ENCODE measurements at regions not wholly inside any gene's neighbourhood (a gene's known extent, or its start where the extent isn't known, plus 50 kb on each side); places are given as distances from the start of the nearest gene placed in this dataset.

DNA sequence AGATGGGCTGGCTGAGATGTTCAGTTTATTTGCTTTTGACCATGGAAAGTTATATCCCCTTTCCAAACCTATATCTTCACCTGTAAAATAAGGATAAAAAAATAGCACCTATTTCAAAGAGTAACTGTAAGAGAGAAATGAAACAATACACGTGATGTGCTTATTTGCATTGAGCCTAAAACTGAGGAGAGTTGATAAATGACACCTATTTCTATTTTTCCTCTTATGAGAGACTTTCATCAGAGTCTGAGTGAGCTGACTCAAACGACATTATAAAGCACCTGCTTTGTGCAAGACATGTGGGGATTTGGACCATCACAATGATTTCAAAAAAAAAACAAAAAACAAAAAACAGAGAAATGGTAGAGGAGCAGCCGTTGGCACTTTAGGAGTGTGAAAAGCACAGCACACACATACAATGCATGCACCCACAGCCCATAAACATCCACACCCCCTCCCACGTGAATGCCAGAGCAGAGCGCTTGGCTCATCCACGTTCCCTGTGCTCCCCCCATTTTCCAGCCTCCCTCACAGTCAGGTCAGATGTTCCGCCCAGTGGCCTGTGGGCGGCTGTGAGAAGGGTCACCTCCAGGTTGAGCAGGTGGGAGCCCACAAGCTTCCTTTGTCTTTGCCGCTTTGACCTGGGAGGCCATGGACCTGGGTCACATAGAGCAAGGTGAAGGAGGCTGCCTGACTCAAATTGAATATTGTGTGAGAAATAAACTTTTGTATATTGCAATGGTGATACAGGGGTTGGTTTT, 253.2 kb upstream of the ZNF32 start:
- TF ChIP-seq RAD21 (IDR thresholded peaks at IDR 0.05): no peak
- no peak for TF ChIP-seq TAF1 (conservative IDR thresholded peaks at IDR 0.05)
- TF ChIP-seq YY1 (IDR thresholded peaks at IDR 0.05): no peak
- TF ChIP-seq, protein P1, sequence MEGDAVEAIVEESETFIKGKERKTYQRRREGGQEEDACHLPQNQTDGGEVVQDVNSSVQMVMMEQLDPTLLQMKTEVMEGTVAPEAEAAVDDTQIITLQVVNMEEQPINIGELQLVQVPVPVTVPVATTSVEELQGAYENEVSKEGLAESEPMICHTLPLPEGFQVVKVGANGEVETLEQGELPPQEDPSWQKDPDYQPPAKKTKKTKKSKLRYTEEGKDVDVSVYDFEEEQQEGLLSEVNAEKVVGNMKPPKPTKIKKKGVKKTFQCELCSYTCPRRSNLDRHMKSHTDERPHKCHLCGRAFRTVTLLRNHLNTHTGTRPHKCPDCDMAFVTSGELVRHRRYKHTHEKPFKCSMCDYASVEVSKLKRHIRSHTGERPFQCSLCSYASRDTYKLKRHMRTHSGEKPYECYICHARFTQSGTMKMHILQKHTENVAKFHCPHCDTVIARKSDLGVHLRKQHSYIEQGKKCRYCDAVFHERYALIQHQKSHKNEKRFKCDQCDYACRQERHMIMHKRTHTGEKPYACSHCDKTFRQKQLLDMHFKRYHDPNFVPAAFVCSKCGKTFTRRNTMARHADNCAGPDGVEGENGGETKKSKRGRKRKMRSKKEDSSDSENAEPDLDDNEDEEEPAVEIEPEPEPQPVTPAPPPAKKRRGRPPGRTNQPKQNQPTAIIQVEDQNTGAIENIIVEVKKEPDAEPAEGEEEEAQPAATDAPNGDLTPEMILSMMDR (IDR thresholded peaks at IDR 0.05; ENCODE audit: low read depth, low read length, missing input control): no peak
- no peak for TF ChIP-seq RXRA (IDR thresholded peaks at IDR 0.05)
- TF ChIP-seq, protein P2, sequence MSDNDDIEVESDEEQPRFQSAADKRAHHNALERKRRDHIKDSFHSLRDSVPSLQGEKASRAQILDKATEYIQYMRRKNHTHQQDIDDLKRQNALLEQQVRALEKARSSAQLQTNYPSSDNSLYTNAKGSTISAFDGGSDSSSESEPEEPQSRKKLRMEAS (IDR thresholded peaks at IDR 0.05): no peak
- TF ChIP-seq JUND (IDR thresholded peaks at IDR 0.05): no peak
- TF ChIP-seq GABPA (IDR thresholded peaks at IDR 0.05 in 1 of 2, conservative IDR thresholded peaks at IDR 0.05 in 1 of 2): no peak
- TF ChIP-seq, protein P3, sequence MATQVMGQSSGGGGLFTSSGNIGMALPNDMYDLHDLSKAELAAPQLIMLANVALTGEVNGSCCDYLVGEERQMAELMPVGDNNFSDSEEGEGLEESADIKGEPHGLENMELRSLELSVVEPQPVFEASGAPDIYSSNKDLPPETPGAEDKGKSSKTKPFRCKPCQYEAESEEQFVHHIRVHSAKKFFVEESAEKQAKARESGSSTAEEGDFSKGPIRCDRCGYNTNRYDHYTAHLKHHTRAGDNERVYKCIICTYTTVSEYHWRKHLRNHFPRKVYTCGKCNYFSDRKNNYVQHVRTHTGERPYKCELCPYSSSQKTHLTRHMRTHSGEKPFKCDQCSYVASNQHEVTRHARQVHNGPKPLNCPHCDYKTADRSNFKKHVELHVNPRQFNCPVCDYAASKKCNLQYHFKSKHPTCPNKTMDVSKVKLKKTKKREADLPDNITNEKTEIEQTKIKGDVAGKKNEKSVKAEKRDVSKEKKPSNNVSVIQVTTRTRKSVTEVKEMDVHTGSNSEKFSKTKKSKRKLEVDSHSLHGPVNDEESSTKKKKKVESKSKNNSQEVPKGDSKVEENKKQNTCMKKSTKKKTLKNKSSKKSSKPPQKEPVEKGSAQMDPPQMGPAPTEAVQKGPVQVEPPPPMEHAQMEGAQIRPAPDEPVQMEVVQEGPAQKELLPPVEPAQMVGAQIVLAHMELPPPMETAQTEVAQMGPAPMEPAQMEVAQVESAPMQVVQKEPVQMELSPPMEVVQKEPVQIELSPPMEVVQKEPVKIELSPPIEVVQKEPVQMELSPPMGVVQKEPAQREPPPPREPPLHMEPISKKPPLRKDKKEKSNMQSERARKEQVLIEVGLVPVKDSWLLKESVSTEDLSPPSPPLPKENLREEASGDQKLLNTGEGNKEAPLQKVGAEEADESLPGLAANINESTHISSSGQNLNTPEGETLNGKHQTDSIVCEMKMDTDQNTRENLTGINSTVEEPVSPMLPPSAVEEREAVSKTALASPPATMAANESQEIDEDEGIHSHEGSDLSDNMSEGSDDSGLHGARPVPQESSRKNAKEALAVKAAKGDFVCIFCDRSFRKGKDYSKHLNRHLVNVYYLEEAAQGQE (IDR thresholded peaks at IDR 0.05): no peak
- no peak for TF ChIP-seq EGR1 (IDR thresholded peaks at IDR 0.05; ENCODE audit: low read depth in 2 of 2)
- TF ChIP-seq HNF4A (conservative IDR thresholded peaks at IDR 0.05): no peak
- TF ChIP-seq, protein P4, sequence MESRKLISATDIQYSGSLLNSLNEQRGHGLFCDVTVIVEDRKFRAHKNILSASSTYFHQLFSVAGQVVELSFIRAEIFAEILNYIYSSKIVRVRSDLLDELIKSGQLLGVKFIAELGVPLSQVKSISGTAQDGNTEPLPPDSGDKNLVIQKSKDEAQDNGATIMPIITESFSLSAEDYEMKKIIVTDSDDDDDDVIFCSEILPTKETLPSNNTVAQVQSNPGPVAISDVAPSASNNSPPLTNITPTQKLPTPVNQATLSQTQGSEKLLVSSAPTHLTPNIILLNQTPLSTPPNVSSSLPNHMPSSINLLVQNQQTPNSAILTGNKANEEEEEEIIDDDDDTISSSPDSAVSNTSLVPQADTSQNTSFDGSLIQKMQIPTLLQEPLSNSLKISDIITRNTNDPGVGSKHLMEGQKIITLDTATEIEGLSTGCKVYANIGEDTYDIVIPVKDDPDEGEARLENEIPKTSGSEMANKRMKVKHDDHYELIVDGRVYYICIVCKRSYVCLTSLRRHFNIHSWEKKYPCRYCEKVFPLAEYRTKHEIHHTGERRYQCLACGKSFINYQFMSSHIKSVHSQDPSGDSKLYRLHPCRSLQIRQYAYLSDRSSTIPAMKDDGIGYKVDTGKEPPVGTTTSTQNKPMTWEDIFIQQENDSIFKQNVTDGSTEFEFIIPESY (IDR thresholded peaks at IDR 0.05): no peak
- TF ChIP-seq, protein P5, sequence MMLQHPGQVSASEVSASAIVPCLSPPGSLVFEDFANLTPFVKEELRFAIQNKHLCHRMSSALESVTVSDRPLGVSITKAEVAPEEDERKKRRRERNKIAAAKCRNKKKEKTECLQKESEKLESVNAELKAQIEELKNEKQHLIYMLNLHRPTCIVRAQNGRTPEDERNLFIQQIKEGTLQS (IDR thresholded peaks at IDR 0.05): no peak
- no peak for TF ChIP-seq SP1 (IDR thresholded peaks at IDR 0.05)

Measured in liver (tissue), 3 donors.